Colonic mucosa (tissue), 4 donors: ENCODE measurements at regions not wholly inside any gene's neighbourhood (a gene's known extent, or its start where the extent isn't known, plus 50 kb on each side); places are given as distances from the start of the nearest gene placed in this dataset.

Experiments used
- DNase-seq: peaks from one replicate; pipeline ENCODE4 v3.0.0-alpha.2; 2020
- H3K27ac ChIP-seq: fragments of 200-600 bp; one replicate; pipeline ENCODE4 v1.8.0; 2021
- H3K27me3 ChIP-seq: fragments of 200-600 bp; one replicate; pipeline ENCODE4 v1.8.0; 2021
- H3K36me3 ChIP-seq: fragments of 200-600 bp; one replicate; pipeline ENCODE4 v1.8.0; 2021
- H3K4me1 ChIP-seq: fragments of 200-600 bp; one replicate; pipeline ENCODE4 v1.8.0; 2021; ENCODE audit warnings: mild to moderate bottlenecking
- H3K4me3 ChIP-seq: fragments of 200-600 bp; one replicate; pipeline ENCODE4 v1.8.0; 2021
- H3K9ac ChIP-seq, 2 donors: one replicate each; pipeline ENCODE4 v1.7.0; 2013; ENCODE audit warnings: control low read depth in 2 of 2, low read depth in 2 of 2, low read length in 2 of 2
- H3K9me3 ChIP-seq: fragments of 200-600 bp; one replicate; pipeline ENCODE4 v1.8.0; 2021
- intact Hi-C: fragments of 100-400 bp; cut with DNase I; formaldehyde crosslinking; loops from one replicate; pipeline ENCODE4 v1.14.1; 2022
- TF ChIP-seq, protein P1 (sequence below): fragments of 200-600 bp; IDR thresholded peaks from one replicate; pipeline ENCODE4 v1.8.0; 2022; ENCODE audit warnings: antibody characterized with exemption, mild to moderate bottlenecking
- donor health status: healthy.
- donor health status: DM: no; HTN: no; CAD: no.
- donor health status: DM: no; HTN: no; CAD: no.

DNA sequence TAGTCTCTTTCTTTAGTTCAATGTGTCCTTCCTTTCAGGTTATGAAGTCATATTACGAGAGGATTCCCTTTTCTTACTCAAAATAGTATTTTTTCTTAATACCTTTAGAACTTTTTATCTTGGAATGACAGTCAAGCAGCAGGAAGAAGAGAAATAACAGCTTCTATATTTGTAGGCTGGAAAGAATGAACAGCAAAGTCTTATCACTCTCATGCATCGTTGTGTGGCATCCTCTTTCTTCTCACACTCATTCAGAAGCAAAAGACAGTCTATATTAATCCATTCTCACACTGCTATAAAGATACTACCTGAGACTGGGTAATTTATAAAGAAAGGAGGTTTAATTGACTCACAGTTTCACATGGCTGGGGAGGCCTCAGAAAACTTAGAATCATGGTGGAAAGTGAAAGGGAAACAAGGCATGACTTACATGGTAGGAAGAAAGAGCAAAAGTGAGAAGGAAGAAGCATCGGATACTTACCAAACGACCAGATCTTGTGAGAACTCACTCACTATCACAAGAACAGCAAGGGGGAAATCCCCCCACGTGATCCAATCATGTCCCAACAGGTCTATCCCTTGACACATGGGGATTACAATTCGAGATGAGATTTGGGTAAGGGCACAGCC is 1646.1 kb upstream of the CDH6 start:
- Histone ChIP-seq H3K27ac (no peak overlapping the region), H3K27me3 (no peaks in the 10 kb centered on the region), H3K9ac (no peak overlapping the region), H3K4me1 (no peaks in the 10 kb centered on the region), H3K36me3 (no peaks in the 10 kb centered on the region), H3K9me3 (no peaks in the 10 kb centered on the region), H3K4me3 (no peak overlapping the region)
- intact Hi-C loops = no loop called here
- no peak for DNase-seq
- TF ChIP-seq, protein P1, sequence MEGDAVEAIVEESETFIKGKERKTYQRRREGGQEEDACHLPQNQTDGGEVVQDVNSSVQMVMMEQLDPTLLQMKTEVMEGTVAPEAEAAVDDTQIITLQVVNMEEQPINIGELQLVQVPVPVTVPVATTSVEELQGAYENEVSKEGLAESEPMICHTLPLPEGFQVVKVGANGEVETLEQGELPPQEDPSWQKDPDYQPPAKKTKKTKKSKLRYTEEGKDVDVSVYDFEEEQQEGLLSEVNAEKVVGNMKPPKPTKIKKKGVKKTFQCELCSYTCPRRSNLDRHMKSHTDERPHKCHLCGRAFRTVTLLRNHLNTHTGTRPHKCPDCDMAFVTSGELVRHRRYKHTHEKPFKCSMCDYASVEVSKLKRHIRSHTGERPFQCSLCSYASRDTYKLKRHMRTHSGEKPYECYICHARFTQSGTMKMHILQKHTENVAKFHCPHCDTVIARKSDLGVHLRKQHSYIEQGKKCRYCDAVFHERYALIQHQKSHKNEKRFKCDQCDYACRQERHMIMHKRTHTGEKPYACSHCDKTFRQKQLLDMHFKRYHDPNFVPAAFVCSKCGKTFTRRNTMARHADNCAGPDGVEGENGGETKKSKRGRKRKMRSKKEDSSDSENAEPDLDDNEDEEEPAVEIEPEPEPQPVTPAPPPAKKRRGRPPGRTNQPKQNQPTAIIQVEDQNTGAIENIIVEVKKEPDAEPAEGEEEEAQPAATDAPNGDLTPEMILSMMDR = no peak

DNA sequence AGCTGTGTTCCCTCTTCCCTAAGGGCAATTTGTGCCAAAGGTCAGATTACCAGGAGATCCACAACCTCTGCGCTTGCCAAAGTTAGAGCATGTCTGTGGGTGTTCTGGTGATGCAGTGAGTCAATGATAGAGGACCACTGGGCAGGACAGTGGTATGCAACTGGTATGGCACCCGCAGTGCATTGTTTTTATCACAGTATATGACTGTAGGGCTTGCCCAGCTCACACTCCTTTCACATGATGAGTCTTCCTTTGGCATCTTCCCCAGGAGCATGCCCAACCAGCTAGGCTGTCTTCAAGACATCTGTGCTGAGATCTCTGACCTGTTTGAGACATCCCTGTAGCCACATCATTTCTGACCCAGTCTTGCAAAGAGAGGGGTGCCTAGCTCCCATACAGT is 1650.0 kb upstream of the CDH6 start:
- DNase-seq = no peak
- intact Hi-C loops = no loop called here
- H3K27ac ChIP-seq = no peak overlapping the region
- no peak overlapping the region for H3K9ac ChIP-seq
- no peak overlapping the region for H3K4me3 ChIP-seq
- TF ChIP-seq, protein P1 = no peak
- H3K4me1 ChIP-seq = no peaks in the 10 kb centered on the region
- no peaks in the 10 kb centered on the region for H3K27me3 ChIP-seq
- H3K9me3 ChIP-seq = no peaks in the 10 kb centered on the region
- no peaks in the 10 kb centered on the region for H3K36me3 ChIP-seq

DNA sequence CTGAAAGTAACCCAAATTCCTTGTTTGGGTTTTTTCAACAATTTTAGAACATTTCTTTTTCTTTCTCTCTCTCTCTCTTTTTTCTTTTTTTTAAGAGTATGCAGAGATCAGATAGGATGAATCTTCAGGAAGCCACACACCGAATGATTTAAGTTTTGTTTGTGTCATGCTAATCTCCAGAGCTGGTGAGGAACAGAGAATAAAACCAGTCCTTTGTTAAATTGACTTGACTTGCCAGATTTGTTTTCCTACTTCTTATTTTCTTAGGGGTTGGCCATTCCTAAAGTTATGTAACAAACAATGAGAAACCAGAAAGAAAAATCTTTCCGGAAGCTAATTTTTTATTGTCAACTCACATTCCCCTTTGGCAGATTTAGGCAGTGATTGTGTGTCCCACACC is 1669.3 kb upstream of the CDH6 start:
- no peaks in the 10 kb centered on the region for H3K9me3 ChIP-seq
- no peak overlapping the region for H3K9ac ChIP-seq
- no peak overlapping the region for H3K4me3 ChIP-seq
- H3K36me3 ChIP-seq = no peaks in the 10 kb centered on the region
- TF ChIP-seq, protein P1 = no peak
- H3K4me1 ChIP-seq = no peaks in the 10 kb centered on the region
- no peak for DNase-seq
- intact Hi-C loops = no loop called here
- H3K27me3 ChIP-seq = no peaks in the 10 kb centered on the region
- no peak overlapping the region for H3K27ac ChIP-seq

DNA sequence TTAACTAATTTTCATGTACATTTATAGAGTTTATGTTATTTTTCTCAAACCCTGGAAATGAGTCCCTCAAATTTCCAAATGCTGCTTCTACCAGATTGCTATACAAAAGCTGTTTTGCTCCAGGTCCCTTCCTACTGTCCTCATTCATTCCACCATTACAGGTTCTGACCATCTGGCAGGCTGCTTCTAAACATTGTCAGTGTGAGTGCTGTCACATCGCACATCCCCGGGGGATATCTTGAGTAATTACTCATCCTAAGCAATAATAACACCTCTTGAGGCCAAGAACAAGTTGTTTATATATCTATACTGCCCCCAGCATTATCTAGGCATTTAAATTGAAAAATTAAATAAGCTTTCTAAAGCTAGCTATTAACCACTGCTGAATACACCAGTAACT is 1675.3 kb upstream of the CDH6 start:
- no peaks in the 10 kb centered on the region for H3K27me3 ChIP-seq
- no peak overlapping the region for H3K9ac ChIP-seq
- H3K4me1 ChIP-seq = no peaks in the 10 kb centered on the region
- TF ChIP-seq, protein P1 = no peak
- H3K36me3 ChIP-seq = no peaks in the 10 kb centered on the region
- DNase-seq = no peak
- intact Hi-C loops = no loop called here
- H3K27ac ChIP-seq = no peak overlapping the region
- no peak overlapping the region for H3K4me3 ChIP-seq
- H3K9me3 ChIP-seq = no peaks in the 10 kb centered on the region

DNA sequence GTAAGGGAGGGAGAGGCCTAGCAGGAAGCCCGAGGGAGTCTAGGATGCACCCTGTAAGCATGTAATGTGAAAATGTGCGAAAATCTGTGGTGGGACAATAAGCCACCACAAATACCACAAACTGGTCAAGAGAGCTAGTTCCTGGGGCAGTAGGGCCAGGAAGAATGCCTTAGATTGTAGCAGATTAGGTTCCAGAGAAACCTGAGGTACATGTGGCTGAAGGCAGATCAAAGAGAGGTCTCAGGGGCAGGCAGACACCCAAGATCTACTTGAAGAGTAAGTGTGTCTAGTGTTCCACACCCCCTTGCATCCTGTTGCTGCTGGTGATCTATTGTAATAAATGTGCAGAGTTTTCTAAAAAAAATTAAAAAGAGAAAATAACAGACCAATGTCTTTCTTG is 1677.3 kb upstream of the CDH6 start:
- Histone ChIP-seq H3K27ac (no peak overlapping the region), H3K36me3 (no peaks in the 10 kb centered on the region), H3K4me1 (no peaks in the 10 kb centered on the region), H3K9ac (no peak overlapping the region), H3K27me3 (no peaks in the 10 kb centered on the region), H3K9me3 (no peaks in the 10 kb centered on the region), H3K4me3 (no peak overlapping the region)
- TF ChIP-seq, protein P1 = no peak
- DNase-seq = no peak
- intact Hi-C loops = no loop called here
